ENCODE measurements at regions not wholly inside any gene's neighbourhood (a gene's known extent, or its start where the extent isn't known, plus 50 kb on each side); places are given as distances from the start of the nearest gene placed in this dataset.

GRCh38 chr3:103158183-103158582 lies 723.4 kb downstream of the ZPLD1 start (continued):
- TF ChIP-seq CHD7 (IDR thresholded peaks at IDR 0.05; ENCODE audit: insufficient replicate concordance, low read length) = no peak
- TF ChIP-seq SP4 (IDR thresholded peaks at IDR 0.05; ENCODE audit: low read length) = no peak
- TF ChIP-seq SP2 (IDR thresholded peaks at IDR 0.05; ENCODE audit: low read length) = no peak
- no peak for TF ChIP-seq PHF8 (conservative IDR thresholded peaks at IDR 0.05; ENCODE audit: low read depth, low read length)
- TF ChIP-seq SAP30 (IDR thresholded peaks at IDR 0.05; ENCODE audit: insufficient read depth, insufficient replicate concordance, low read length) = no peak
- TF ChIP-seq POLR2A (IDR thresholded peaks at IDR 0.05; ENCODE audit: control extremely low read depth in 1 of 2, low read depth in 2 of 2, low read length in 2 of 2) = no peak
- TF ChIP-seq SIRT6 (IDR thresholded peaks at IDR 0.05; ENCODE audit: low read length) = no peak
- TF ChIP-seq JUND (IDR thresholded peaks at IDR 0.05; ENCODE audit: low read length) = no peak
- no peak for TF ChIP-seq TAF7 (optimal IDR thresholded peaks at IDR 0.05; ENCODE audit: borderline replicate concordance, low read depth, low read length)
- TF ChIP-seq ATF2 (IDR thresholded peaks at IDR 0.05; ENCODE audit: low read length) = no peak
- TF ChIP-seq GABPA (IDR thresholded peaks at IDR 0.05; ENCODE audit: borderline replicate concordance, insufficient read depth, low read length) = no peak
